B cell (primary cell): ENCODE measurements at regions not wholly inside any gene's neighbourhood (a gene's known extent, or its start where the extent isn't known, plus 50 kb on each side); places are given as distances from the start of the nearest gene placed in this dataset.
A peak's percentile ranks its signal among the peaks of the same experiment; 100 is the strongest.

Experiments
- ATAC-seq: fragments of 200-7000 bp; cut with Tn5 transposase; one replicate; pipeline ENCODE4 v1.10.0; 2021; ENCODE audit warnings: low read depth, mild to moderate bottlenecking, moderate number of reproducible peaks, moderate library complexity
- CTCF ChIA-PET: fragments of 350-600 bp; sonication (Branson Sonifier 250); formaldehyde crosslinking; loops from one replicate; lab custom pipeline; 2021; ENCODE audit warnings: antibody characterized with exemption, inconsistent platforms; lab: Charles Lee
- POLR2A ChIA-PET: fragments of 350-600 bp; sonication (Branson Sonifier 250); formaldehyde crosslinking; loops from one replicate; lab custom pipeline; 2021; ENCODE audit warnings: antibody characterized with exemption; lab: Charles Lee
- DNase-seq: peaks from one replicate; pipeline ENCODE4 v3.0.0; 2013
- H2AFZ ChIP-seq: 2 replicates; pipeline ENCODE4 v1.6.1; 2012; ENCODE audit warnings: mild to moderate bottlenecking, low read depth, low read length; ENCODE audit not compliant: insufficient read depth, poor library complexity, severe bottlenecking
- H3K27ac ChIP-seq, 2 donors: 1 replicate in 1 of 2; 2 replicates in 1 of 2; pipeline ENCODE4 v1.5.1; 2012 to 2013; ENCODE audit warnings: low read length in 2 of 2, mild to moderate bottlenecking in 2 of 2, moderate library complexity in 1 of 2
- H3K27me3 ChIP-seq, 4 experiments: fragments of 200-600 bp in 1 of 4; sonication (generic) in 1 of 4; replicated peaks in 1 of 4; 1 replicate in 2 of 4; 2 replicates in 2 of 4; pipeline versions ENCODE4 v1.6.1 to v1.7.0; 2013 to 2016; ENCODE audit warnings: low read length in 3 of 4, mild to moderate bottlenecking in 2 of 4, mixed read lengths in 1 of 4, moderate library complexity in 1 of 4; ENCODE audit not compliant: insufficient read depth in 4 of 4, control insufficient read depth in 3 of 4; ENCODE audit errors: control extremely low read depth in 1 of 4
- H3K36me3 ChIP-seq, 2 experiments: replicated peaks in 1 of 2; 1 replicate in 1 of 2; 2 replicates in 1 of 2; pipeline versions ENCODE4 v1.6.1 to v1.7.1; 2013; ENCODE audit warnings: low read length in 1 of 2; ENCODE audit not compliant: insufficient read depth in 2 of 2, control insufficient read depth in 1 of 2; ENCODE audit errors: control extremely low read depth in 1 of 2, extremely low read depth in 1 of 2
- H3K4me1 ChIP-seq, 2 donors: fragments of 200-600 bp in 1 of 2; sonication (generic) in 1 of 2; 1 replicate in 1 of 2; 2 replicates in 1 of 2; pipeline versions ENCODE4 v1.5.1 to v1.6.1; 2013 to 2017; ENCODE audit warnings: low read length in 2 of 2; ENCODE audit not compliant: control insufficient read depth in 2 of 2, insufficient read depth in 2 of 2
- H3K4me2 ChIP-seq: replicated peaks from 2 replicates; pipeline ENCODE3; 2012; ENCODE audit warnings: mild to moderate bottlenecking, low read depth, low read length; ENCODE audit not compliant: poor library complexity, severe bottlenecking
- H3K4me3 ChIP-seq, 5 experiments: fragments of 200-600 bp in 1 of 5; sonication (generic) in 1 of 5; 1 replicate in 3 of 5; 2 replicates in 2 of 5; pipeline versions ENCODE4 v1.5.1 to v1.7.0; 2011 to 2016; ENCODE audit warnings: low read length in 4 of 5, mild to moderate bottlenecking in 4 of 5, low read depth in 2 of 5, control low read depth in 1 of 5, moderate library complexity in 1 of 5; ENCODE audit not compliant: insufficient read depth in 1 of 5; ENCODE audit errors: control extremely low read depth in 1 of 5, extremely low read depth in 1 of 5
- H3K79me2 ChIP-seq: fragments of 200-600 bp; sonication (generic); one replicate; pipeline ENCODE4 v1.6.0; 2016; ENCODE audit warnings: low read length; ENCODE audit not compliant: control insufficient read depth, insufficient read depth
- H3K9ac ChIP-seq: fragments of 200-600 bp; sonication (generic); 2 replicates; pipeline ENCODE4 v1.6.1; 2017; ENCODE audit warnings: mild to moderate bottlenecking, low read length, moderate library complexity
- H3K9me3 ChIP-seq, 3 donors: one replicate each; pipeline versions ENCODE4 v1.6.1 to v1.7.1; 2013; ENCODE audit warnings: low read length in 2 of 3; ENCODE audit not compliant: control insufficient read depth in 2 of 3, insufficient read depth in 1 of 3; ENCODE audit errors: control extremely low read depth in 1 of 3
- H4K20me1 ChIP-seq: 2 replicates; pipeline ENCODE4 v1.6.0; 2012; ENCODE audit warnings: mild to moderate bottlenecking, low read length; ENCODE audit not compliant: insufficient read depth, control insufficient read depth, poor library complexity, severe bottlenecking
- H3K27ac Mint-ChIP-seq: one replicate; pipeline ENCODE4 v1.8.0; 2021; ENCODE audit warnings: mixed read lengths
- H3K27me3 Mint-ChIP-seq: one replicate; pipeline ENCODE4 v1.8.0; 2021; ENCODE audit warnings: mixed read lengths
- H3K4me1 Mint-ChIP-seq: one replicate; pipeline ENCODE4 v1.8.0; 2021; ENCODE audit warnings: mixed read lengths
- H3K4me3 Mint-ChIP-seq: one replicate; pipeline ENCODE4 v1.8.0; 2021; ENCODE audit warnings: mixed read lengths
- H3K9me3 Mint-ChIP-seq: one replicate; pipeline ENCODE4 v1.8.0; 2022; ENCODE audit warnings: mixed read lengths; ENCODE audit not compliant: insufficient read depth
- CTCF ChIP-seq: fragments of 200-600 bp; IDR thresholded peaks from one replicate; pipeline ENCODE4 v1.8.0; 2022; ENCODE audit warnings: antibody characterized with exemption, mild to moderate bottlenecking
- EZH2 ChIP-seq: IDR thresholded peaks from 2 replicates; pipeline ENCODE4 v1.6.1; 2012; ENCODE audit warnings: borderline replicate concordance, low read depth, mild to moderate bottlenecking, moderate library complexity, low read length; ENCODE audit not compliant: insufficient read depth, poor library complexity, severe bottlenecking
- WGBS: methylation state at CpG from one replicate; pipeline ENCODE4 v1.1.5; 2013; ENCODE audit warnings: missing lambda C conversion rate; ENCODE audit not compliant: insufficient coverage; 5-methylcytosine and 5-hydroxymethylcytosine counted together
- intact Hi-C: fragments of 100-400 bp; cut with micrococcal nuclease; formaldehyde crosslinking; loops from one replicate; pipeline ENCODE4 v1.10.0; 2022

- no peak overlapping the region for H3K4me3 Mint-ChIP-seq
- Histone ChIP-seq H3K27me3 (no peaks in the 10 kb centered on the region), H3K4me1 (peaks cover 37 to 43% of the 10 kb centered on the region in 2 donors), H3K9ac (no peak overlapping the region), H3K9me3 (peaks cover 0 to 10% (median 0%) of the 10 kb centered on the region in 3 donors), H4K20me1 (no peaks in the 10 kb centered on the region), H2AFZ (no peak overlapping the region), H3K36me3 (no peaks in the 10 kb centered on the region), H3K79me2 (no peaks in the 10 kb centered on the region), H3K4me3 (no peak overlapping the region), H3K27ac (peak overlapping the region in 1 of 2 donors; percentile 54), H3K4me2 (peak overlapping the region; percentile 13)
- peak overlapping the region; percentile 42 for H3K27ac Mint-ChIP-seq
- no CpG with 5 or more reads among the region's 1 CpG for WGBS
- no peak for TF ChIP-seq EZH2
- no peak for TF ChIP-seq CTCF
- peak; percentile 7 for DNase-seq
- intact Hi-C loops = loop anchor here (5.0 kb wide), 3 partner anchors 37 to 667 kb away; no protein-coding TSS in a partner anchor
- ChIA-PET POLR2A (no interaction called here), CTCF (no interaction called here)
- no peak for ATAC-seq
- no peaks in the 10 kb centered on the region for H3K27me3 Mint-ChIP-seq
- peaks cover 51% of the 10 kb centered on the region for H3K4me1 Mint-ChIP-seq
- H3K9me3 Mint-ChIP-seq = peaks cover 2% of the 10 kb centered on the region
These were observed 516.6 kb upstream of the MEF2C start for GRCh38 chr5:89399548-89399947.

GRCh38 chr5:89397096-89397495, 514.1 kb upstream of the MEF2C start:
- Histone ChIP-seq H3K4me3 (peak overlapping the region in 1 of 5 experiments; percentile 13), H3K9me3 (peaks cover 0 to 5% (median 0%) of the 10 kb centered on the region in 3 donors), H3K4me2 (peak overlapping the region; percentile 51), H2AFZ (peak overlapping the region; percentile 64), H3K27me3 (no peaks in the 10 kb centered on the region), H3K9ac (peak overlapping the region; percentile 13), H3K27ac (peak overlapping the region; percentile 77 to 89), H3K4me1 (peaks cover 37 to 49% of the 10 kb centered on the region in 2 donors), H3K36me3 (no peaks in the 10 kb centered on the region), H3K79me2 (no peaks in the 10 kb centered on the region), H4K20me1 (no peaks in the 10 kb centered on the region)
- TF ChIP-seq CTCF (no peak), EZH2 (no peak)
- ChIA-PET CTCF (interaction anchor here (1.1 kb wide), 1 partner anchor 54 kb away, joined by 5 read pairs; no protein-coding TSS in a partner anchor), POLR2A (interaction anchor here (0.6 kb wide), 1 partner anchor 514 kb away, joined by 4 read pairs; the partner anchor contains the start of gene MEF2C)
- peaks cover 61% of the 10 kb centered on the region for H3K4me1 Mint-ChIP-seq
- WGBS = no CpG with 5 or more reads among the region's 1 CpG
- H3K27me3 Mint-ChIP-seq = no peaks in the 10 kb centered on the region
- H3K4me3 Mint-ChIP-seq = peak overlapping the region; percentile 70
- H3K27ac Mint-ChIP-seq = peak overlapping the region; percentile 92
- intact Hi-C loops = loop anchor here (2.0 to 5.0 kb wide), 4 partner anchors 35 to 665 kb away; no protein-coding TSS in a partner anchor
- ATAC-seq (peak; percentile 79), DNase-seq (peak; percentile 57)
- H3K9me3 Mint-ChIP-seq = no peaks in the 10 kb centered on the region
